DMS 273 (cell line): ENCODE measurements at regions not wholly inside any gene's neighbourhood (a gene's known extent, or its start where the extent isn't known, plus 50 kb on each side); places are given as distances from the start of the nearest gene placed in this dataset.
"Not testable (repeated sequence)": the region's sequence is repeated elsewhere in the genome, so short reads cannot be mapped to it uniquely, and the experiment has no call there.

Experiments
- DNase-seq: peaks from one replicate; lab custom pipeline; 2025; ENCODE audit not compliant: unreplicated experiment; lab: John Stamatoyannopoulos, UW

GRCh38 chr1:178639326-178639725 is 85.7 kb upstream of the RALGPS2 start:
- DNase-seq: no peak

GRCh38 chr1:178642282-178642681 is 82.8 kb upstream of the RALGPS2 start:
- DNase-seq: peak; percentile 23

- no peak for DNase-seq
Measured at GRCh38 chr1:178643349-178643748, 81.7 kb upstream of the RALGPS2 start.

- DNase-seq: no peak
Measured at GRCh38 chr1:178643831-178644230, 81.2 kb upstream of the RALGPS2 start.

- peak; percentile 94 for DNase-seq
Measured at GRCh38 chr1:178644308-178645120, 80.5 kb upstream of the RALGPS2 start.

- peak; percentile 92 for DNase-seq
Measured at GRCh38 chr1:178645157-178645807, 79.8 kb upstream of the RALGPS2 start.

- no peak for DNase-seq
Measured at GRCh38 chr1:178645808-178646200, 79.2 kb upstream of the RALGPS2 start.

GRCh38 chr1:178646821-178647220 is 78.2 kb upstream of the RALGPS2 start:
- DNase-seq: no peak

GRCh38 chr1:178648151-178648550 is 76.9 kb upstream of the RALGPS2 start:
- DNase-seq: no peak

GRCh38 chr1:178649582-178650350 is 75.3 kb upstream of the RALGPS2 start:
- no peak for DNase-seq

- DNase-seq: peak; percentile 14
Measured at GRCh38 chr1:178650934-178651511, 74.0 kb upstream of the RALGPS2 start.

GRCh38 chr1:178651742-178652141 is 73.3 kb upstream of the RALGPS2 start:
- peak; percentile 86 for DNase-seq

GRCh38 chr1:178652506-178653490 is 72.2 kb upstream of the RALGPS2 start:
- no peak for DNase-seq

- no peak for DNase-seq
Measured at GRCh38 chr1:178659789-178660208, 65.2 kb upstream of the RALGPS2 start.

- no peak for DNase-seq
Measured at GRCh38 chr1:178660461-178660860, 64.6 kb upstream of the RALGPS2 start.

- no peak for DNase-seq
Measured at GRCh38 chr1:178664278-178664677, 60.8 kb upstream of the RALGPS2 start.

- no peak for DNase-seq
Measured at GRCh38 chr1:178665579-178665978, 59.5 kb upstream of the RALGPS2 start.

- not testable (repeated sequence) for DNase-seq
Measured at GRCh38 chr1:178666891-178667290, 58.2 kb upstream of the RALGPS2 start.

- DNase-seq: no peak
Measured at GRCh38 chr1:178672434-178672833, 52.6 kb upstream of the RALGPS2 start.

- not testable (repeated sequence) for DNase-seq
Measured at GRCh38 chr1:178674559-178674958, 50.5 kb upstream of the RALGPS2 start.
